ENCODE measurements at regions not wholly inside any gene's neighbourhood (a gene's known extent, or its start where the extent isn't known, plus 50 kb on each side); places are given as distances from the start of the nearest gene placed in this dataset.

DNA sequence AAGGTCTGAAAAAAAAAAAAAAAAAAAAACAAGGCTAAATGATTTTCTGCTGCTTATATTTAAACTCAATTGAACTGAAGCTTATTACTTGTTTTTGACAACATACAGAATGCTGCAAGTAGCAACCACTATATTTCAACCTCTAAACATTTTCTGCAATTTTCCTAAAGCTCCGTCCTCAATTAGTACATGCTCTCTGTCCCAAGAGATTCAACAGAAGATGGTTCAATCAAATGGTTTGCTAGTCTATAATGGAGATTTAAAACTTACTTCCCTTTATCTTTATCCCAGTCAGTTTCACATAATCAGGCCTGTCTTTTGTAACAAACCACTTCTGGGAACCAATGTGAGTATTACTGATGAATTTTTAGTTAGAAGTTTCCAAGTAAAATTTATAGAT, 485.1 kb upstream of the CDH7 start:
- TF ChIP-seq GABPA (IDR thresholded peaks at IDR 0.05; ENCODE audit: low read depth) (no peak), SPI1 (IDR thresholded peaks at IDR 0.05; ENCODE audit: borderline replicate concordance, low read depth) (no peak), POLR2AphosphoS5 (IDR thresholded peaks at IDR 0.05; ENCODE audit: low read depth) (no peak)
- TF ChIP-seq, protein P1, sequence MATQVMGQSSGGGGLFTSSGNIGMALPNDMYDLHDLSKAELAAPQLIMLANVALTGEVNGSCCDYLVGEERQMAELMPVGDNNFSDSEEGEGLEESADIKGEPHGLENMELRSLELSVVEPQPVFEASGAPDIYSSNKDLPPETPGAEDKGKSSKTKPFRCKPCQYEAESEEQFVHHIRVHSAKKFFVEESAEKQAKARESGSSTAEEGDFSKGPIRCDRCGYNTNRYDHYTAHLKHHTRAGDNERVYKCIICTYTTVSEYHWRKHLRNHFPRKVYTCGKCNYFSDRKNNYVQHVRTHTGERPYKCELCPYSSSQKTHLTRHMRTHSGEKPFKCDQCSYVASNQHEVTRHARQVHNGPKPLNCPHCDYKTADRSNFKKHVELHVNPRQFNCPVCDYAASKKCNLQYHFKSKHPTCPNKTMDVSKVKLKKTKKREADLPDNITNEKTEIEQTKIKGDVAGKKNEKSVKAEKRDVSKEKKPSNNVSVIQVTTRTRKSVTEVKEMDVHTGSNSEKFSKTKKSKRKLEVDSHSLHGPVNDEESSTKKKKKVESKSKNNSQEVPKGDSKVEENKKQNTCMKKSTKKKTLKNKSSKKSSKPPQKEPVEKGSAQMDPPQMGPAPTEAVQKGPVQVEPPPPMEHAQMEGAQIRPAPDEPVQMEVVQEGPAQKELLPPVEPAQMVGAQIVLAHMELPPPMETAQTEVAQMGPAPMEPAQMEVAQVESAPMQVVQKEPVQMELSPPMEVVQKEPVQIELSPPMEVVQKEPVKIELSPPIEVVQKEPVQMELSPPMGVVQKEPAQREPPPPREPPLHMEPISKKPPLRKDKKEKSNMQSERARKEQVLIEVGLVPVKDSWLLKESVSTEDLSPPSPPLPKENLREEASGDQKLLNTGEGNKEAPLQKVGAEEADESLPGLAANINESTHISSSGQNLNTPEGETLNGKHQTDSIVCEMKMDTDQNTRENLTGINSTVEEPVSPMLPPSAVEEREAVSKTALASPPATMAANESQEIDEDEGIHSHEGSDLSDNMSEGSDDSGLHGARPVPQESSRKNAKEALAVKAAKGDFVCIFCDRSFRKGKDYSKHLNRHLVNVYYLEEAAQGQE (IDR thresholded peaks at IDR 0.05; ENCODE audit: insufficient replicate concordance, low read depth): no peak
- TF ChIP-seq, protein P2, sequence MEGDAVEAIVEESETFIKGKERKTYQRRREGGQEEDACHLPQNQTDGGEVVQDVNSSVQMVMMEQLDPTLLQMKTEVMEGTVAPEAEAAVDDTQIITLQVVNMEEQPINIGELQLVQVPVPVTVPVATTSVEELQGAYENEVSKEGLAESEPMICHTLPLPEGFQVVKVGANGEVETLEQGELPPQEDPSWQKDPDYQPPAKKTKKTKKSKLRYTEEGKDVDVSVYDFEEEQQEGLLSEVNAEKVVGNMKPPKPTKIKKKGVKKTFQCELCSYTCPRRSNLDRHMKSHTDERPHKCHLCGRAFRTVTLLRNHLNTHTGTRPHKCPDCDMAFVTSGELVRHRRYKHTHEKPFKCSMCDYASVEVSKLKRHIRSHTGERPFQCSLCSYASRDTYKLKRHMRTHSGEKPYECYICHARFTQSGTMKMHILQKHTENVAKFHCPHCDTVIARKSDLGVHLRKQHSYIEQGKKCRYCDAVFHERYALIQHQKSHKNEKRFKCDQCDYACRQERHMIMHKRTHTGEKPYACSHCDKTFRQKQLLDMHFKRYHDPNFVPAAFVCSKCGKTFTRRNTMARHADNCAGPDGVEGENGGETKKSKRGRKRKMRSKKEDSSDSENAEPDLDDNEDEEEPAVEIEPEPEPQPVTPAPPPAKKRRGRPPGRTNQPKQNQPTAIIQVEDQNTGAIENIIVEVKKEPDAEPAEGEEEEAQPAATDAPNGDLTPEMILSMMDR (IDR thresholded peaks at IDR 0.05; ENCODE audit: insufficient read depth, low read length): no peak
- Histone ChIP-seq H3K27ac (replicated peaks) (no peak overlapping the region), H3K27me3 (ENCODE audit: insufficient read depth, poor library complexity, severe bottlenecking) (no peaks in the 10 kb centered on the region), H3K4me3 (replicated peaks; ENCODE audit: insufficient read depth, low read length) (no peak overlapping the region)
- DNase-seq (ENCODE audit: low read depth in 1 of 2, low spot score in 1 of 2): no peak

DNA sequence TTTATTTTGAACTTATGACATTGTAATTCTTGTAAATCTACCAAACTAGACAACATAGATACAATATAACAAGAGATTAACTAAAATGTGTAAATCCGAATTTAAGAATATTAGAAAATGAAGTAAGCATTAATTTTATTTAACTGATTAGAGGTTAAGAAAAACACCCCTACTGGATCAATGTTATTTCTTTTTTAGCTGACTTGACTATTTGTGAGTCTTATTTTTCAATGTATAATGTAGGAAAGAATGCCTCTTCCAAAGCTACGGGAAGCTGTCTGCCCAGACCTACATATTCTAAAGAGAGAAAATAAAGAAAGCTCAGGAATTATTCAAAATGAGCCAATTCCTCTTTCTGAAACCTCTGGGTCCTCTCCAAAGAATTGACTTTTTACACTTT, 490.8 kb upstream of the CDH7 start:
- no peak overlapping the region for H3K27ac ChIP-seq (replicated peaks)
- TF ChIP-seq SPI1 (IDR thresholded peaks at IDR 0.05; ENCODE audit: borderline replicate concordance, low read depth): no peak
- no peak for TF ChIP-seq POLR2AphosphoS5 (IDR thresholded peaks at IDR 0.05; ENCODE audit: low read depth)
- TF ChIP-seq, protein P1 (IDR thresholded peaks at IDR 0.05; ENCODE audit: insufficient replicate concordance, low read depth): no peak
- TF ChIP-seq GABPA (IDR thresholded peaks at IDR 0.05; ENCODE audit: low read depth): no peak
- TF ChIP-seq, protein P2 (IDR thresholded peaks at IDR 0.05; ENCODE audit: insufficient read depth, low read length): no peak
- no peak overlapping the region for H3K4me3 ChIP-seq (replicated peaks; ENCODE audit: insufficient read depth, low read length)
- no peaks in the 10 kb centered on the region for H3K27me3 ChIP-seq (ENCODE audit: insufficient read depth, poor library complexity, severe bottlenecking)
- DNase-seq (ENCODE audit: low read depth in 1 of 2, low spot score in 1 of 2): no peak

DNA sequence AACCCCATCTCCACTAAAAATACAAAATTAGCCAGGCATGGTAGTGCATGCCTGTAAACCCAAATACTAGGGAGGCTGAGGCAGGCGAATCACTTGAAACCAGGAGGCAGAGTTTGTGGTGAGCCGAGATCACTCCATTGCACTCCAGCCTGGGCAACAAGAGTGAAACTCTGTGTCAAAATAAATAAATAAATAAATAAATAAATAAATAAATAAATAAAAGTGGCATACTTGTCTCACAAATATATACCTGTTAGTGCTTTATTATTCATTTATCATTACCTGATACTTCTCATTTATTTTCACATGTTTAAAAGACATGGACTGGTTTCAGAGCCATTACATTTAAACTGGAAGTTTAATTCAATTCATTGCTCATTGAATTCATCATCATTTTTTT, 491.4 kb upstream of the CDH7 start:
- no peak for TF ChIP-seq POLR2AphosphoS5 (IDR thresholded peaks at IDR 0.05; ENCODE audit: low read depth)
- TF ChIP-seq SPI1 (IDR thresholded peaks at IDR 0.05; ENCODE audit: borderline replicate concordance, low read depth): no peak
- TF ChIP-seq, protein P1 (IDR thresholded peaks at IDR 0.05; ENCODE audit: insufficient replicate concordance, low read depth): no peak
- no peak for TF ChIP-seq GABPA (IDR thresholded peaks at IDR 0.05; ENCODE audit: low read depth)
- TF ChIP-seq, protein P2 (IDR thresholded peaks at IDR 0.05; ENCODE audit: insufficient read depth, low read length): no peak
- Histone ChIP-seq H3K27me3 (ENCODE audit: insufficient read depth, poor library complexity, severe bottlenecking) (no peaks in the 10 kb centered on the region), H3K4me3 (replicated peaks; ENCODE audit: insufficient read depth, low read length) (no peak overlapping the region), H3K27ac (replicated peaks) (no peak overlapping the region)
- no peak for DNase-seq (ENCODE audit: low read depth in 1 of 2, low spot score in 1 of 2)
